K562 (cell line): ENCODE measurements at regions not wholly inside any gene's neighbourhood (a gene's known extent, or its start where the extent isn't known, plus 50 kb on each side); places are given as distances from the start of the nearest gene placed in this dataset.

Experiments used
- ARID3A ChIP-seq: IDR thresholded peaks from 2 replicates; pipeline ENCODE4 v1.6.1; 2012; ENCODE audit warnings: low read depth, low read length, improper control_type of control experiment, borderline replicate concordance
- CBX8 ChIP-seq: fragments of 200-600 bp; sonication (generic); IDR thresholded peaks from 2 replicates; pipeline ENCODE4 v1.6.1; 2012; ENCODE audit warnings: borderline replicate concordance, mixed run types, low read depth, mild to moderate bottlenecking, moderate library complexity, mixed read lengths, low read length, control low read depth, inconsistent platforms; ENCODE audit not compliant: poor library complexity, severe bottlenecking; ENCODE audit errors: extremely low read depth
- CREB1 ChIP-seq, 2 experiments: sonication (generic) in 1 of 2; formaldehyde crosslinking in 1 of 2; IDR thresholded peaks; 2 replicates each; pipeline versions ENCODE4 v1.6.1 to v1.8.0; 2012 to 2022; ENCODE audit warnings: inconsistent platforms in 1 of 2, mild to moderate bottlenecking in 1 of 2, missing genetic modification reagents in 1 of 2, moderate library complexity in 1 of 2
- FOSL1 ChIP-seq: fragments of 200-800 bp; sonication (Bioruptor generic); conservative IDR thresholded peaks from 2 replicates; pipeline ENCODE4 v1.6.1; 2016; ENCODE audit warnings: missing genetic modification characterization, missing compliant biosample characterization
- HDGF ChIP-seq: fragments of 450-650 bp; IDR thresholded peaks from 2 replicates; pipeline ENCODE4 v1.6.1; 2016
- HES1 ChIP-seq: fragments of 450-650 bp; IDR thresholded peaks from 2 replicates; pipeline ENCODE4 v1.6.1; 2016; ENCODE audit warnings: low read depth, mild to moderate bottlenecking, moderate library complexity
- MBD2 ChIP-seq: sonication (generic); IDR thresholded peaks from 2 replicates; pipeline ENCODE4 v1.6.1; 2016; ENCODE audit warnings: low read depth, borderline replicate concordance
- MCM2 ChIP-seq: fragments of 450-650 bp; IDR thresholded peaks from 2 replicates; pipeline ENCODE4 v1.6.1; 2017; ENCODE audit warnings: low read depth, mild to moderate bottlenecking
- NCOA4 ChIP-seq: fragments of 450-650 bp; IDR thresholded peaks from 2 replicates; pipeline ENCODE4 v1.6.1; 2018; ENCODE audit warnings: mild to moderate bottlenecking; ENCODE audit not compliant: partially characterized antibody
- RAD21 ChIP-seq, 2 experiments: fragments of 250-450 bp in 1 of 2; fragments of 450-650 bp in 1 of 2; sonication (Bioruptor Pico) in 1 of 2; formaldehyde crosslinking in 1 of 2; IDR thresholded peaks in 1 of 2; conservative IDR thresholded peaks in 1 of 2; 2 replicates each; pipeline versions ENCODE4 v1.4.0 to v1.8.0; 2020 to 2022; ENCODE audit warnings: mild to moderate bottlenecking in 2 of 2, moderate library complexity in 1 of 2
- ZNF12 ChIP-seq: sonication (generic); formaldehyde crosslinking; IDR thresholded peaks from 2 replicates; pipeline ENCODE4 v1.4.0; 2020; ENCODE audit warnings: mild to moderate bottlenecking, missing genetic modification reagents
- ZNF146 ChIP-seq: IDR thresholded peaks from one replicate; pipeline ENCODE4 v1.6.1; 2018; ENCODE audit warnings: missing compliant biosample characterization; ENCODE audit not compliant: unreplicated experiment
- ZNF589 ChIP-seq: fragments of 200-800 bp; sonication (Bioruptor generic); IDR thresholded peaks from 2 replicates; pipeline ENCODE4 v1.6.1; 2016; ENCODE audit warnings: low read depth, missing genetic modification characterization, missing compliant biosample characterization
- TF ChIP-seq, protein P1 (sequence below), 2 experiments: IDR thresholded peaks in 1 of 2; conservative IDR thresholded peaks in 1 of 2; 2 replicates each; pipeline ENCODE4 v1.6.1; 2016; ENCODE audit warnings: low read depth in 2 of 2, mild to moderate bottlenecking in 1 of 2, missing compliant biosample characterization in 1 of 2, missing genetic modification characterization in 1 of 2, moderate library complexity in 1 of 2
- TF ChIP-seq, protein P2 (sequence below): fragments of 450-650 bp; conservative IDR thresholded peaks from 2 replicates; pipeline ENCODE4 v1.6.1; 2016; ENCODE audit warnings: missing genetic modification characterization, low read depth, mild to moderate bottlenecking, missing compliant biosample characterization, moderate library complexity
- TF ChIP-seq, protein P3 (sequence below): fragments of 200-800 bp; sonication (Bioruptor generic); IDR thresholded peaks from 2 replicates; pipeline ENCODE4 v1.6.1; 2017; ENCODE audit warnings: missing genetic modification characterization, missing compliant biosample characterization
- TF ChIP-seq, protein P4 (sequence below), 3 experiments: IDR thresholded peaks in 2 of 3; conservative IDR thresholded peaks in 1 of 3; 2 replicates each; pipeline ENCODE4 v1.5.1; 2011 to 2012; ENCODE audit warnings: low read length in 3 of 3, mild to moderate bottlenecking in 3 of 3, control low read depth in 2 of 3, improper control_type of control experiment in 1 of 3, inconsistent platforms in 1 of 3, low read depth in 1 of 3, mixed read lengths in 1 of 3, moderate library complexity in 1 of 3; ENCODE audit not compliant: insufficient read depth in 2 of 3

GRCh38 chr2:188204824-188205223 is 86.8 kb upstream of the GULP1 start (continued):
- TF ChIP-seq CREB1 (IDR thresholded peaks at IDR 0.05) (no peak), CREB1 (CRISPR knock-in tag; IDR thresholded peaks at IDR 0.05) (no peak), FOSL1 (no peak), CBX8 (no peak), HES1 (no peak), ZNF12 (no peak), RAD21 (CRISPR knock-in tag; conservative IDR thresholded peaks at IDR 0.05 in 1 of 2, IDR thresholded peaks at IDR 0.05 in 1 of 2) (peak; percentile 18 to 34; a peak in 2 of 4 replicates), ARID3A (no peak), ZNF589 (CRISPR knock-in tag) (no peak), MBD2 (no peak), MCM2 (no peak), ZNF146 (CRISPR knock-in tag) (no peak), NCOA4 (no peak), HDGF (no peak)
- TF ChIP-seq, protein P1, sequence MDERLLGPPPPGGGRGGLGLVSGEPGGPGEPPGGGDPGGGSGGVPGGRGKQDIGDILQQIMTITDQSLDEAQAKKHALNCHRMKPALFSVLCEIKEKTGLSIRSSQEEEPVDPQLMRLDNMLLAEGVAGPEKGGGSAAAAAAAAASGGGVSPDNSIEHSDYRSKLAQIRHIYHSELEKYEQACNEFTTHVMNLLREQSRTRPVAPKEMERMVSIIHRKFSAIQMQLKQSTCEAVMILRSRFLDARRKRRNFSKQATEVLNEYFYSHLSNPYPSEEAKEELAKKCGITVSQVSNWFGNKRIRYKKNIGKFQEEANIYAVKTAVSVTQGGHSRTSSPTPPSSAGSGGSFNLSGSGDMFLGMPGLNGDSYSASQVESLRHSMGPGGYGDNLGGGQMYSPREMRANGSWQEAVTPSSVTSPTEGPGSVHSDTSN (CRISPR knock-in tag; IDR thresholded peaks at IDR 0.05; ENCODE audit: low read depth): no peak
- TF ChIP-seq, protein P1 (tag; conservative IDR thresholded peaks at IDR 0.05; ENCODE audit: low read depth): peak; percentile 57
- TF ChIP-seq, protein P2, sequence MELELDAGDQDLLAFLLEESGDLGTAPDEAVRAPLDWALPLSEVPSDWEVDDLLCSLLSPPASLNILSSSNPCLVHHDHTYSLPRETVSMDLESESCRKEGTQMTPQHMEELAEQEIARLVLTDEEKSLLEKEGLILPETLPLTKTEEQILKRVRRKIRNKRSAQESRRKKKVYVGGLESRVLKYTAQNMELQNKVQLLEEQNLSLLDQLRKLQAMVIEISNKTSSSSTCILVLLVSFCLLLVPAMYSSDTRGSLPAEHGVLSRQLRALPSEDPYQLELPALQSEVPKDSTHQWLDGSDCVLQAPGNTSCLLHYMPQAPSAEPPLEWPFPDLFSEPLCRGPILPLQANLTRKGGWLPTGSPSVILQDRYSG (tag): no peak
- TF ChIP-seq, protein P3, sequence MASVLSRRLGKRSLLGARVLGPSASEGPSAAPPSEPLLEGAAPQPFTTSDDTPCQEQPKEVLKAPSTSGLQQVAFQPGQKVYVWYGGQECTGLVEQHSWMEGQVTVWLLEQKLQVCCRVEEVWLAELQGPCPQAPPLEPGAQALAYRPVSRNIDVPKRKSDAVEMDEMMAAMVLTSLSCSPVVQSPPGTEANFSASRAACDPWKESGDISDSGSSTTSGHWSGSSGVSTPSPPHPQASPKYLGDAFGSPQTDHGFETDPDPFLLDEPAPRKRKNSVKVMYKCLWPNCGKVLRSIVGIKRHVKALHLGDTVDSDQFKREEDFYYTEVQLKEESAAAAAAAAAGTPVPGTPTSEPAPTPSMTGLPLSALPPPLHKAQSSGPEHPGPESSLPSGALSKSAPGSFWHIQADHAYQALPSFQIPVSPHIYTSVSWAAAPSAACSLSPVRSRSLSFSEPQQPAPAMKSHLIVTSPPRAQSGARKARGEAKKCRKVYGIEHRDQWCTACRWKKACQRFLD (CRISPR knock-in tag): no peak
- TF ChIP-seq, protein P4, sequence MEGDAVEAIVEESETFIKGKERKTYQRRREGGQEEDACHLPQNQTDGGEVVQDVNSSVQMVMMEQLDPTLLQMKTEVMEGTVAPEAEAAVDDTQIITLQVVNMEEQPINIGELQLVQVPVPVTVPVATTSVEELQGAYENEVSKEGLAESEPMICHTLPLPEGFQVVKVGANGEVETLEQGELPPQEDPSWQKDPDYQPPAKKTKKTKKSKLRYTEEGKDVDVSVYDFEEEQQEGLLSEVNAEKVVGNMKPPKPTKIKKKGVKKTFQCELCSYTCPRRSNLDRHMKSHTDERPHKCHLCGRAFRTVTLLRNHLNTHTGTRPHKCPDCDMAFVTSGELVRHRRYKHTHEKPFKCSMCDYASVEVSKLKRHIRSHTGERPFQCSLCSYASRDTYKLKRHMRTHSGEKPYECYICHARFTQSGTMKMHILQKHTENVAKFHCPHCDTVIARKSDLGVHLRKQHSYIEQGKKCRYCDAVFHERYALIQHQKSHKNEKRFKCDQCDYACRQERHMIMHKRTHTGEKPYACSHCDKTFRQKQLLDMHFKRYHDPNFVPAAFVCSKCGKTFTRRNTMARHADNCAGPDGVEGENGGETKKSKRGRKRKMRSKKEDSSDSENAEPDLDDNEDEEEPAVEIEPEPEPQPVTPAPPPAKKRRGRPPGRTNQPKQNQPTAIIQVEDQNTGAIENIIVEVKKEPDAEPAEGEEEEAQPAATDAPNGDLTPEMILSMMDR (IDR thresholded peaks at IDR 0.05 in 2 of 3, conservative IDR thresholded peaks at IDR 0.05 in 1 of 3; ENCODE audit: insufficient read depth in 2 of 3, low read depth in 1 of 3, low read length in 3 of 3): peak in 1 of 3 experiments; percentile 23; a peak in 2 of 6 replicates
